DMS114 treated with DMSO at 0.1 percent for 48 hours (cell line): ENCODE measurements at regions not wholly inside any gene's neighbourhood (a gene's known extent, or its start where the extent isn't known, plus 50 kb on each side); places are given as distances from the start of the nearest gene placed in this dataset.

Source experiments
- DNase-seq: peaks from one replicate; lab custom pipeline; 2025; ENCODE audit not compliant: unreplicated experiment; lab: John Stamatoyannopoulos, UW

GRCh38 chr7:52080493-52080892, 763.9 kb upstream of the COBL start:
- DNase-seq = no peak

GRCh38 chr7:52079726-52080125, 763.1 kb upstream of the COBL start:
- DNase-seq = no peak

GRCh38 chr7:52077571-52077970, 761.0 kb upstream of the COBL start:
- DNase-seq = no peak

- no peak for DNase-seq
These were observed 758.3 kb upstream of the COBL start for GRCh38 chr7:52074912-52075311.

GRCh38 chr7:52074071-52074470, 757.5 kb upstream of the COBL start:
- no peak for DNase-seq

- DNase-seq = no peak
These were observed 755.1 kb upstream of the COBL start for GRCh38 chr7:52071744-52072143.

- DNase-seq = no peak
These were observed 747.9 kb upstream of the COBL start for GRCh38 chr7:52064493-52064892.

- no peak for DNase-seq
These were observed 745.1 kb upstream of the COBL start for GRCh38 chr7:52061666-52062065.

- DNase-seq = no peak
These were observed 736.9 kb upstream of the COBL start for GRCh38 chr7:52053525-52053924.

GRCh38 chr7:52030722-52031121, 714.1 kb upstream of the COBL start:
- DNase-seq = no peak

- DNase-seq = no peak
These were observed 709.5 kb upstream of the COBL start for GRCh38 chr7:52026140-52026539.

GRCh38 chr7:52021343-52021742, 704.7 kb upstream of the COBL start:
- DNase-seq = no peak

- DNase-seq = no peak
These were observed 702.1 kb upstream of the COBL start for GRCh38 chr7:52018680-52019054.

- DNase-seq = no peak
These were observed 701.4 kb upstream of the COBL start for GRCh38 chr7:52017802-52018679.

- no peak for DNase-seq
These were observed 692.6 kb upstream of the COBL start for GRCh38 chr7:52009181-52009580.

GRCh38 chr7:52006674-52007073, 690.1 kb upstream of the COBL start:
- DNase-seq = no peak

GRCh38 chr7:52005613-52006012, 689.0 kb upstream of the COBL start:
- DNase-seq = no peak

- no peak for DNase-seq
These were observed 679.1 kb upstream of the COBL start for GRCh38 chr7:51995596-51996179.

- DNase-seq = no peak
These were observed 666.0 kb upstream of the COBL start for GRCh38 chr7:51982653-51983052.

- no peak for DNase-seq
These were observed 664.2 kb upstream of the COBL start for GRCh38 chr7:51980812-51981211.

- DNase-seq = no peak
These were observed 663.7 kb upstream of the COBL start for GRCh38 chr7:51980313-51980712.

- no peak for DNase-seq
These were observed 661.3 kb upstream of the COBL start for GRCh38 chr7:51977913-51978312.

GRCh38 chr7:51973939-51974338, 657.3 kb upstream of the COBL start:
- no peak for DNase-seq
